Epithelial cell of esophagus (primary cell): ENCODE measurements at regions not wholly inside any gene's neighbourhood (a gene's known extent, or its start where the extent isn't known, plus 50 kb on each side); places are given as distances from the start of the nearest gene placed in this dataset.

ENCODE experiments used
- DNase-seq: peaks from one replicate; pipeline ENCODE4 v3.0.0; 2010; ENCODE audit warnings: low read depth
- H3K4me3 ChIP-seq: 2 replicates; pipeline ENCODE4 v1.5.1; 2011; ENCODE audit warnings: mild to moderate bottlenecking, low read length, control low read depth
- TF ChIP-seq, protein P1 (sequence below): IDR thresholded peaks from 2 replicates; pipeline ENCODE4 v1.5.1; 2011; ENCODE audit warnings: low read depth, mild to moderate bottlenecking, low read length, control low read depth, inconsistent platforms; ENCODE audit not compliant: insufficient read depth; ENCODE audit errors: missing control alignments

DNA sequence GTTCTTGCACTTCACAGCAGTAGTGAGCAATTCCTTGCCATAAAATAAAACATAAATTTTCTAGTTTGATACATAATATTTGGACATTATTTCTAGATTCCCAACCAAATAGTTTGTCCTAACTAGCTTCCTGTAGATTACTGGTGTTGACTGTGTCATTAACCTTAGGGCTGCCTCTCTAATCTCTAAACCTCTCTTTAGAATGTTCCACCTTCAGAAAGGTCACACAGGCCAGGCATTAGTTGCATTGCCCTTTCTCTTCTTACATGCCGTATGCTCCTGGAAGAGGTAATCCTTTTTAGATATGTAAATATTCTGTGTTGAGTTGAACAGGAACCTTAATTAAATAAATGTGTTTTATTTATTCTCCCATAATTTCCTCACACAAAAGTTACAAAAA lies 904.9 kb upstream of the CNTN5 start:
- TF ChIP-seq, protein P1, sequence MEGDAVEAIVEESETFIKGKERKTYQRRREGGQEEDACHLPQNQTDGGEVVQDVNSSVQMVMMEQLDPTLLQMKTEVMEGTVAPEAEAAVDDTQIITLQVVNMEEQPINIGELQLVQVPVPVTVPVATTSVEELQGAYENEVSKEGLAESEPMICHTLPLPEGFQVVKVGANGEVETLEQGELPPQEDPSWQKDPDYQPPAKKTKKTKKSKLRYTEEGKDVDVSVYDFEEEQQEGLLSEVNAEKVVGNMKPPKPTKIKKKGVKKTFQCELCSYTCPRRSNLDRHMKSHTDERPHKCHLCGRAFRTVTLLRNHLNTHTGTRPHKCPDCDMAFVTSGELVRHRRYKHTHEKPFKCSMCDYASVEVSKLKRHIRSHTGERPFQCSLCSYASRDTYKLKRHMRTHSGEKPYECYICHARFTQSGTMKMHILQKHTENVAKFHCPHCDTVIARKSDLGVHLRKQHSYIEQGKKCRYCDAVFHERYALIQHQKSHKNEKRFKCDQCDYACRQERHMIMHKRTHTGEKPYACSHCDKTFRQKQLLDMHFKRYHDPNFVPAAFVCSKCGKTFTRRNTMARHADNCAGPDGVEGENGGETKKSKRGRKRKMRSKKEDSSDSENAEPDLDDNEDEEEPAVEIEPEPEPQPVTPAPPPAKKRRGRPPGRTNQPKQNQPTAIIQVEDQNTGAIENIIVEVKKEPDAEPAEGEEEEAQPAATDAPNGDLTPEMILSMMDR: no peak
- no peak for DNase-seq
- H3K4me3 ChIP-seq: no peak overlapping the region

- TF ChIP-seq, protein P1: no peak
- DNase-seq: no peak
Observed at GRCh38 chr11:98130117-98130625, 890.6 kb upstream of the CNTN5 start.

GRCh38 chr11:98136357-98136756 lies 884.4 kb upstream of the CNTN5 start:
- no peak for DNase-seq
- H3K4me3 ChIP-seq: no peak overlapping the region
- TF ChIP-seq, protein P1: no peak

More at GRCh38 chr11:98130117-98130625, 890.6 kb upstream of the CNTN5 start:
- H3K4me3 ChIP-seq: no peak overlapping the region

DNA sequence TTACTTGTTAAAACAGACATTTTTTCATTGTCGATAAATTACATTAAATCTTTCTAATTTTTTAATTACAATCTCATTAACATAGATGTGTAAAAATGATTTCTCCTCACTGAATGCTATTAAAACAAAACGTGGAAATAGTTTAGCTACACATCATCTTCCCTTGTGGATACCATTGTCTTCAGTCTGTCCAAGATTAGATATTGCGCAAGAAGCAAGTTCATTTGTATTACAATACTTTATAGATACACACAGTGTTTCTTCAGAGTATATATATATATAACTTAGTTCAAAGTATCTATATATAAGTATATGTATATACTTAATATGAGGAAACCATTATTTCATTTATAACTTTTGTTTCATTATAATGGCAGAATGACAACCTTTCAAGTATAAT lies 883.3 kb upstream of the CNTN5 start:
- no peak overlapping the region for H3K4me3 ChIP-seq
- no peak for DNase-seq
- TF ChIP-seq, protein P1: no peak

DNA sequence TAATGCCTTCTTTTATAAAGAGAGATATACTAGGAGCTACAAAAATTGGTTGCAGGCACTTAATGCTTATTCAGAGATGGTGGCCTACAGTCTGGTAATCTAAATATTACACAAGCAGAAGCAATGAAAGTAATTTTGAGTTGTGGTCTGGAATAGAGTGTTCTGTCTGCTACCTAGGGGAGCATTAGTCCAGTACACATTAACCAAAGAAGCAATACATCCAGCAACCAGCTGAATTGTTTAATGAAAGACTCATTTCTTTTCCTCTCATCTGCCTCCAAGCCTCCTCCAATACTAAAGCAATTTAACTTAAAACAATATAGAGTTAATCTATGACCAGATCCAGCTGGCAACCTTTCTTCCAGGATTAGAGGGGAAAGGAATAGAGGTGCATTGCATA lies 877.1 kb upstream of the CNTN5 start:
- TF ChIP-seq, protein P1: no peak
- H3K4me3 ChIP-seq: no peak overlapping the region
- no peak for DNase-seq

DNA sequence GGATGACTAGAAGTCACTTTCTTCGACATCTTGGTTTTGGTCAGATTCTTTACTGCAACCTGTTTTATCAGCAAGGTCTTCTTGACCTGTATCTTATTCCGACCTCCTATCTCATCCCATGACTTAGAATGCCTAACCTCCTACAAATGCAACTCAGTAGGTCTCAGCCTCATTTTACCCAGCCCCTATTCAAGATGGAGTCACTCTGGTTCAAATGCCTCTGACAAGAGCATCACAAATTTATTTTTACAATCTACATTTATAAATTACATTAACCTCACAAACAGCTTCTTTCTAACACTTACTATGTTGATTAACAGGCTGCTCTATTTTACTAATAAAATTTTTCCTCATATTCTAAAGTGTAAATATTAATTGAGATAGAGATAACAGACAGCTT lies 867.0 kb upstream of the CNTN5 start:
- no peak overlapping the region for H3K4me3 ChIP-seq
- TF ChIP-seq, protein P1: no peak
- DNase-seq: no peak

DNA sequence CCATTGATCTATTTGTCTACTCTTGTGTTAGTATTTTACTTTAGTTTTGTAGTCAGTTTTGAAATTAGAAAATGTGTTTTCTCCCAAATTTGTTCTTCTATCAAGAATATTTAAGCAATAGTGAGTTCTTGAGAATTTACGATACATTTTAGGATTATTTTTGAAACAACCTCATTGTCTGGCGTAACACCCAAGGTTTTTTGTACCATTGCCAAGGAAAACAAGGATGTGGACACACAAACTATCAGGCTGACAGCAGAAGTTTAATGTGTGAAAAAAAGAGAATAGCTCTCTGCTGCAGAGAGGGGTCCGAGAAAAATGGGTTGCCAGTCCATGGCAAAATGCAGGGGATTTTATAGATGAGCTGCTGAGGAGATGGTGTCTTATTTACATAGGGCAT lies 865.1 kb upstream of the CNTN5 start:
- no peak overlapping the region for H3K4me3 ChIP-seq
- no peak for DNase-seq
- TF ChIP-seq, protein P1: no peak
